ENCODE measurements at regions not wholly inside any gene's neighbourhood (a gene's known extent, or its start where the extent isn't known, plus 50 kb on each side); places are given as distances from the start of the nearest gene placed in this dataset.

DNA sequence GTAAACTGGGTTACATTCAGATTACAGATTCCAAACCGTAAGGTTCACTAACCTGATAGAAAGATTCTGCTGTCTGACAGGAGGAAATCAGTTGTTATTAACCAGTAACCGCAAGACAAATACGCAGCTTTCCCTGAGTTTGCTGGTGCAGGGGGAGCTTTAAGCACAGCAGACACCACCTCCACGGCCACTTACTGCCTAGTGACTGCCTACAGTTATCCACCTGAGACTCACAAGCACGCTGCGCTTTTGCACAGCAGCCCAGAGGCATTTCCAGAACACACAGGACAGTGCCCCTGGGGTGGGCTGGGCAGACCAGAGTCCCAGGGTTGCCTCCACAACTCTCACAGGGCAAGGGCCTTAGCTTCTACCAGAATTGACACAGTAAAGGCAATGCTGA lies 90.9 kb downstream of the CTTN start:
- TF ChIP-seq, protein P1, sequence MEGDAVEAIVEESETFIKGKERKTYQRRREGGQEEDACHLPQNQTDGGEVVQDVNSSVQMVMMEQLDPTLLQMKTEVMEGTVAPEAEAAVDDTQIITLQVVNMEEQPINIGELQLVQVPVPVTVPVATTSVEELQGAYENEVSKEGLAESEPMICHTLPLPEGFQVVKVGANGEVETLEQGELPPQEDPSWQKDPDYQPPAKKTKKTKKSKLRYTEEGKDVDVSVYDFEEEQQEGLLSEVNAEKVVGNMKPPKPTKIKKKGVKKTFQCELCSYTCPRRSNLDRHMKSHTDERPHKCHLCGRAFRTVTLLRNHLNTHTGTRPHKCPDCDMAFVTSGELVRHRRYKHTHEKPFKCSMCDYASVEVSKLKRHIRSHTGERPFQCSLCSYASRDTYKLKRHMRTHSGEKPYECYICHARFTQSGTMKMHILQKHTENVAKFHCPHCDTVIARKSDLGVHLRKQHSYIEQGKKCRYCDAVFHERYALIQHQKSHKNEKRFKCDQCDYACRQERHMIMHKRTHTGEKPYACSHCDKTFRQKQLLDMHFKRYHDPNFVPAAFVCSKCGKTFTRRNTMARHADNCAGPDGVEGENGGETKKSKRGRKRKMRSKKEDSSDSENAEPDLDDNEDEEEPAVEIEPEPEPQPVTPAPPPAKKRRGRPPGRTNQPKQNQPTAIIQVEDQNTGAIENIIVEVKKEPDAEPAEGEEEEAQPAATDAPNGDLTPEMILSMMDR (IDR thresholded peaks at IDR 0.05; ENCODE audit: insufficient read depth, low read length, poor library complexity, severe bottlenecking): no peak
- no peak for TF ChIP-seq EZH2phosphoT487 (conservative IDR thresholded peaks at IDR 0.05; ENCODE audit: low read length)
